SK-N-SH (cell line): ENCODE measurements at regions not wholly inside any gene's neighbourhood (a gene's known extent, or its start where the extent isn't known, plus 50 kb on each side); places are given as distances from the start of the nearest gene placed in this dataset.

Source experiments
- CTCF ChIA-PET: fragments of 300-600, 350-600 bp; formaldehyde crosslinking; extraction: SDS; loops from one replicate; lab custom pipeline; 2021; lab: Yijun Ruan, JAX
- POLR2A ChIA-PET: fragments of 350-600 bp; sonication (Branson Sonifier 250); formaldehyde crosslinking; extraction: SDS; loops from one replicate; lab custom pipeline; 2020; ENCODE audit warnings: antibody characterized with exemption, inconsistent platforms; lab: Yijun Ruan, JAX
- DNase-seq: peaks from one replicate; pipeline ENCODE4 v3.0.0; 2012
- H2AFZ ChIP-seq: fragments of 200-600 bp; sonication (generic); 2 replicates; pipeline ENCODE4 v1.8.1; 2016; ENCODE audit warnings: antibody characterized with exemption, mild to moderate bottlenecking, low read depth
- H3F3A ChIP-seq: fragments of 200-600 bp; sonication (generic); replicated peaks from 2 replicates; pipeline ENCODE3; 2016; ENCODE audit warnings: antibody characterized with exemption, mild to moderate bottlenecking; ENCODE audit not compliant: insufficient read depth
- H3K27ac ChIP-seq, 2 experiments: fragments of 200-500 bp in 1 of 2; fragments of 200-600 bp in 1 of 2; sonication (Bioruptor generic) in 1 of 2; sonication (generic), shearing (Covaris generic) in 1 of 2; 2 replicates each; pipeline versions ENCODE4 v1.5.1 to v1.6.1; 2014 to 2016; ENCODE audit warnings: low read depth in 2 of 2, inconsistent platforms in 1 of 2, low read length in 1 of 2, mild to moderate bottlenecking in 1 of 2, mixed read lengths in 1 of 2
- H3K27me3 ChIP-seq: fragments of 200-600 bp; sonication (generic), shearing (Covaris generic); 2 replicates; pipeline ENCODE4 v1.6.1; 2016; ENCODE audit warnings: mixed run types; ENCODE audit not compliant: insufficient read depth
- H3K36me3 ChIP-seq, 2 experiments: fragments of 200-500 bp in 1 of 2; fragments of 200-600 bp in 1 of 2; sonication (Bioruptor generic) in 1 of 2; sonication (generic) in 1 of 2; replicated peaks in 1 of 2; 2 replicates each; pipeline versions ENCODE3 to v1.5.1; 2014 to 2016; ENCODE audit warnings: low read length in 1 of 2, mild to moderate bottlenecking in 1 of 2; ENCODE audit not compliant: insufficient read depth in 2 of 2, control insufficient read depth in 1 of 2
- H3K4me1 ChIP-seq, 2 experiments: fragments of 200-500 bp in 1 of 2; fragments of 200-600 bp in 1 of 2; sonication (Bioruptor generic) in 1 of 2; sonication (generic), shearing (Covaris generic) in 1 of 2; 2 replicates each; pipeline versions ENCODE4 v1.5.1 to v1.6.1; 2014 to 2016; ENCODE audit warnings: low read depth in 1 of 2, low read length in 1 of 2, mixed run types in 1 of 2; ENCODE audit not compliant: insufficient read depth in 2 of 2, control insufficient read depth in 1 of 2
- H3K4me2 ChIP-seq: fragments of 200-600 bp; sonication (generic), shearing (Covaris generic); 2 replicates; pipeline ENCODE4 v1.6.1; 2017; ENCODE audit warnings: mixed run types
- H3K4me3 ChIP-seq, 2 experiments: fragments of 200-500 bp in 1 of 2; fragments of 200-600 bp in 1 of 2; sonication (Bioruptor generic) in 1 of 2; sonication (generic), shearing (Covaris generic) in 1 of 2; 2 replicates each; pipeline versions ENCODE4 v1.5.1 to v1.8.1; 2014 to 2016; ENCODE audit warnings: low read depth in 2 of 2, inconsistent platforms in 1 of 2, low read length in 1 of 2, mild to moderate bottlenecking in 1 of 2, mixed read lengths in 1 of 2, moderate library complexity in 1 of 2
- H3K79me2 ChIP-seq: fragments of 200-600 bp; sonication (generic); 2 replicates; pipeline ENCODE4 v1.8.1; 2017; ENCODE audit warnings: mild to moderate bottlenecking; ENCODE audit not compliant: insufficient read depth
- H3K9ac ChIP-seq: fragments of 200-600 bp; sonication (generic); 2 replicates; pipeline ENCODE4 v1.6.1; 2017; ENCODE audit warnings: mixed run types
- H3K9me2 ChIP-seq: fragments of 200-600 bp; sonication (generic); 2 replicates; pipeline ENCODE4 v1.6.1; 2017; ENCODE audit warnings: mixed run types
- H3K9me3 ChIP-seq: fragments of 200-600 bp; sonication (generic); 2 replicates; pipeline ENCODE4 v1.6.1; 2017; ENCODE audit warnings: mixed run types, mild to moderate bottlenecking, moderate library complexity
- H4K20me1 ChIP-seq: fragments of 200-600 bp; sonication (generic); 2 replicates; pipeline ENCODE4 v1.6.1; 2017; ENCODE audit warnings: mild to moderate bottlenecking, mixed run types; ENCODE audit not compliant: insufficient read depth
- EP300 ChIP-seq, 2 experiments: IDR thresholded peaks; 2 replicates each; pipeline versions ENCODE4 v1.4.0 to v1.6.1; 2012; ENCODE audit warnings: borderline replicate concordance in 1 of 2, low read depth in 1 of 2, low read length in 1 of 2
- FOSL2 ChIP-seq: IDR thresholded peaks from 2 replicates; pipeline ENCODE4 v1.4.0; 2012; ENCODE audit warnings: low read depth, mild to moderate bottlenecking, moderate library complexity, borderline replicate concordance
- FOXJ3 ChIP-seq: sonication (generic); formaldehyde crosslinking; IDR thresholded peaks from 2 replicates; pipeline ENCODE4 v1.5.1; 2020; ENCODE audit warnings: mild to moderate bottlenecking, missing genetic modification reagents
- FOXM1 ChIP-seq: IDR thresholded peaks from 2 replicates; pipeline ENCODE4 v1.4.0; 2012; ENCODE audit warnings: low read depth, mild to moderate bottlenecking
- GABPA ChIP-seq: IDR thresholded peaks from 2 replicates; pipeline ENCODE4 v1.4.0; 2012; ENCODE audit warnings: low read depth, mild to moderate bottlenecking
- MEF2A ChIP-seq: IDR thresholded peaks from 2 replicates; pipeline ENCODE4 v1.4.0; 2012; ENCODE audit warnings: low read depth, borderline replicate concordance
- NRF1 ChIP-seq: IDR thresholded peaks from 2 replicates; pipeline ENCODE4 v1.6.1; 2012; ENCODE audit warnings: low read depth, mild to moderate bottlenecking, low read length
- REST ChIP-seq: IDR thresholded peaks from 2 replicates; pipeline ENCODE4 v1.6.1; 2012; ENCODE audit warnings: mild to moderate bottlenecking, low read depth, low read length, moderate library complexity
- RFX5 ChIP-seq: IDR thresholded peaks from 2 replicates; pipeline ENCODE4 v1.6.1; 2012; ENCODE audit warnings: mild to moderate bottlenecking, improper control_type of control experiment, low read length
- TAF1 ChIP-seq: IDR thresholded peaks from 2 replicates; pipeline ENCODE4 v1.6.1; 2012; ENCODE audit warnings: low read depth, mild to moderate bottlenecking, low read length, moderate library complexity, borderline replicate concordance
- USF1 ChIP-seq: IDR thresholded peaks from 2 replicates; pipeline ENCODE4 v1.4.0; 2012; ENCODE audit warnings: low read depth, borderline replicate concordance
- WGBS: methylation state at CpG from one replicate; pipeline ENCODE4 v1.1.6; 2017; ENCODE audit warnings: low lambda C conversion rate; 5-methylcytosine and 5-hydroxymethylcytosine counted together
- TF ChIP-seq, protein P1 (sequence below): IDR thresholded peaks from 2 replicates; pipeline ENCODE4 v1.4.0; 2012; ENCODE audit warnings: low read depth, borderline replicate concordance
- TF ChIP-seq, protein P2 (sequence below): IDR thresholded peaks from 2 replicates; pipeline ENCODE4; 2012
- TF ChIP-seq, protein P3 (sequence below): fragments of 200-600 bp; sonication (generic); IDR thresholded peaks from 2 replicates; pipeline ENCODE4 v1.6.1; 2017; ENCODE audit warnings: antibody characterized with exemption, mild to moderate bottlenecking, moderate library complexity

GRCh38 chr2:22361571-22361970 is 1023.4 kb upstream of the KLHL29 start (continued):
- no peak for TF ChIP-seq REST
- TF ChIP-seq RFX5 = no peak
- TF ChIP-seq FOXM1 = no peak

DNA sequence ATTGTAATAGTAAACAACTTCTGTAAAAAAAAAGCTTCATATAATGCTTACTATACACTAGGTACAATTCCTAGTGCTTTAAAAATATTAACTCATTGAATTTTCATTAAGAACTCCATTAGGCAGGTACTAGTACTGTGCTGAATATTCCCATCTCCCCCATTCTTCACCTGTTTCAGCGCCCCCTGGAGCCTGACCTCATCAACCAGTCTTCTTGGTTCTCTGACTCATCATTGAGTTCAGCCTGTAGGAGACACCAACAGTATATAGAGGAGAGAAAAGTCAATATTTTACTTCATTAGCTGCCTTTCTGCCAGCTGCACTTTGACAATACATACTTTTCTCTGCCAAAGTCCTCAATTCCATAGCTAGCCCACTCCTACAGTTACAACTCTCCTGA is 1009.9 kb upstream of the KLHL29 start:
- H3K9ac ChIP-seq = no peak overlapping the region
- H4K20me1 ChIP-seq = no peaks in the 10 kb centered on the region
- H3K4me3 ChIP-seq = peak overlapping the region in 1 of 2 experiments; percentile 26; a peak in 1 of 4 replicates
- no peak for DNase-seq
- ChIA-PET CTCF (interaction anchor here (0.6 to 5.1 kb wide), 3 partner anchors 19 to 362 kb away, joined by 3 to 29 read pairs (median 4); no protein-coding TSS in a partner anchor), POLR2A (no interaction called here)
- H3K9me2 ChIP-seq = 0 out of 2 replicates have a peak, but pooled peaks cover 4% of the 10 kb centered on the region
- no peaks in the 10 kb centered on the region for H3K36me3 ChIP-seq
- 0% methylated on average over 1 of the region's 1 CpG for WGBS
- no peak overlapping the region for H3K27ac ChIP-seq
- H3K9me3 ChIP-seq = no peaks in the 10 kb centered on the region; the same call in none of the 2 replicates
- H3K4me2 ChIP-seq = no peak overlapping the region
- no peaks in the 10 kb centered on the region for H3K27me3 ChIP-seq
- TF ChIP-seq, protein P1, sequence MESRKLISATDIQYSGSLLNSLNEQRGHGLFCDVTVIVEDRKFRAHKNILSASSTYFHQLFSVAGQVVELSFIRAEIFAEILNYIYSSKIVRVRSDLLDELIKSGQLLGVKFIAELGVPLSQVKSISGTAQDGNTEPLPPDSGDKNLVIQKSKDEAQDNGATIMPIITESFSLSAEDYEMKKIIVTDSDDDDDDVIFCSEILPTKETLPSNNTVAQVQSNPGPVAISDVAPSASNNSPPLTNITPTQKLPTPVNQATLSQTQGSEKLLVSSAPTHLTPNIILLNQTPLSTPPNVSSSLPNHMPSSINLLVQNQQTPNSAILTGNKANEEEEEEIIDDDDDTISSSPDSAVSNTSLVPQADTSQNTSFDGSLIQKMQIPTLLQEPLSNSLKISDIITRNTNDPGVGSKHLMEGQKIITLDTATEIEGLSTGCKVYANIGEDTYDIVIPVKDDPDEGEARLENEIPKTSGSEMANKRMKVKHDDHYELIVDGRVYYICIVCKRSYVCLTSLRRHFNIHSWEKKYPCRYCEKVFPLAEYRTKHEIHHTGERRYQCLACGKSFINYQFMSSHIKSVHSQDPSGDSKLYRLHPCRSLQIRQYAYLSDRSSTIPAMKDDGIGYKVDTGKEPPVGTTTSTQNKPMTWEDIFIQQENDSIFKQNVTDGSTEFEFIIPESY = no peak
- TF ChIP-seq USF1 (no peak), MEF2A (no peak), EP300 (IDR thresholded peaks at IDR 0.05; ENCODE audit: borderline replicate concordance in 1 of 2, low read depth in 1 of 2, low read length in 1 of 2) (no peak), FOXJ3 (CRISPR knock-in tag) (no peak), TAF1 (no peak), NRF1 (no peak), FOSL2 (no peak), GABPA (no peak)
- TF ChIP-seq, protein P2, sequence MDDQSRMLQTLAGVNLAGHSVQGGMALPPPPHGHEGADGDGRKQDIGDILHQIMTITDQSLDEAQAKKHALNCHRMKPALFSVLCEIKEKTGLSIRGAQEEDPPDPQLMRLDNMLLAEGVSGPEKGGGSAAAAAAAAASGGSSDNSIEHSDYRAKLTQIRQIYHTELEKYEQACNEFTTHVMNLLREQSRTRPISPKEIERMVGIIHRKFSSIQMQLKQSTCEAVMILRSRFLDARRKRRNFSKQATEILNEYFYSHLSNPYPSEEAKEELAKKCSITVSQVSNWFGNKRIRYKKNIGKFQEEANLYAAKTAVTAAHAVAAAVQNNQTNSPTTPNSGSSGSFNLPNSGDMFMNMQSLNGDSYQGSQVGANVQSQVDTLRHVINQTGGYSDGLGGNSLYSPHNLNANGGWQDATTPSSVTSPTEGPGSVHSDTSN = no peak
- TF ChIP-seq, protein P3, sequence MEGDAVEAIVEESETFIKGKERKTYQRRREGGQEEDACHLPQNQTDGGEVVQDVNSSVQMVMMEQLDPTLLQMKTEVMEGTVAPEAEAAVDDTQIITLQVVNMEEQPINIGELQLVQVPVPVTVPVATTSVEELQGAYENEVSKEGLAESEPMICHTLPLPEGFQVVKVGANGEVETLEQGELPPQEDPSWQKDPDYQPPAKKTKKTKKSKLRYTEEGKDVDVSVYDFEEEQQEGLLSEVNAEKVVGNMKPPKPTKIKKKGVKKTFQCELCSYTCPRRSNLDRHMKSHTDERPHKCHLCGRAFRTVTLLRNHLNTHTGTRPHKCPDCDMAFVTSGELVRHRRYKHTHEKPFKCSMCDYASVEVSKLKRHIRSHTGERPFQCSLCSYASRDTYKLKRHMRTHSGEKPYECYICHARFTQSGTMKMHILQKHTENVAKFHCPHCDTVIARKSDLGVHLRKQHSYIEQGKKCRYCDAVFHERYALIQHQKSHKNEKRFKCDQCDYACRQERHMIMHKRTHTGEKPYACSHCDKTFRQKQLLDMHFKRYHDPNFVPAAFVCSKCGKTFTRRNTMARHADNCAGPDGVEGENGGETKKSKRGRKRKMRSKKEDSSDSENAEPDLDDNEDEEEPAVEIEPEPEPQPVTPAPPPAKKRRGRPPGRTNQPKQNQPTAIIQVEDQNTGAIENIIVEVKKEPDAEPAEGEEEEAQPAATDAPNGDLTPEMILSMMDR = no peak
- H3K4me1 ChIP-seq = no peaks in the 10 kb centered on the region
- H3K79me2 ChIP-seq = no peaks in the 10 kb centered on the region
- H2AFZ ChIP-seq = no peak overlapping the region
- no peaks in the 10 kb centered on the region for H3F3A ChIP-seq
